HEK293 (cell line): ENCODE measurements at regions not wholly inside any gene's neighbourhood (a gene's known extent, or its start where the extent isn't known, plus 50 kb on each side); places are given as distances from the start of the nearest gene placed in this dataset.

Source experiments
- CTCF ChIA-PET: fragments of 350-600 bp; formaldehyde crosslinking; extraction: SDS; loops from one replicate; lab custom pipeline; 2021; ENCODE audit warnings: antibody characterized with exemption; lab: Yijun Ruan, JAX
- POLR2A ChIA-PET: fragments of 300-600 bp; formaldehyde crosslinking; extraction: SDS; loops from one replicate; lab custom pipeline; 2020; ENCODE audit warnings: antibody characterized with exemption, inconsistent platforms; lab: Yijun Ruan, JAX
- H3K27ac ChIP-seq: fragments of 200-500 bp; sonication (Bioruptor generic); 2 replicates; pipeline ENCODE4 v1.5.1; 2014; ENCODE audit warnings: low read depth, low read length, control low read depth, inconsistent platforms; ENCODE audit errors: extremely low read depth
- H3K36me3 ChIP-seq, 2 experiments: fragments of 200-500 bp in 1 of 2; sonication (Bioruptor generic) in 1 of 2; 1 replicate in 1 of 2; 2 replicates in 1 of 2; pipeline ENCODE4 v1.5.1; 2014 to 2017; ENCODE audit warnings: inconsistent platforms in 2 of 2, low read length in 2 of 2; ENCODE audit not compliant: control insufficient read depth in 2 of 2, insufficient read depth in 1 of 2
- H3K4me1 ChIP-seq: fragments of 200-500 bp; sonication (Bioruptor generic); 2 replicates; pipeline ENCODE4 v1.5.1; 2014; ENCODE audit warnings: mild to moderate bottlenecking, low read length, inconsistent platforms; ENCODE audit not compliant: control insufficient read depth, insufficient read depth
- H3K4me3 ChIP-seq: 2 replicates; pipeline ENCODE4 v1.5.1; 2011; ENCODE audit warnings: low read depth, mild to moderate bottlenecking, control low read depth, low read length, moderate library complexity
- H3K9me3 ChIP-seq: fragments of 200-500 bp; sonication (Bioruptor generic); 2 replicates; pipeline ENCODE4 v1.5.1; 2014; ENCODE audit warnings: low read depth, low read length, inconsistent platforms; ENCODE audit not compliant: control insufficient read depth, insufficient read depth
- BCL6B ChIP-seq: fragments of 450-650 bp; formaldehyde crosslinking; IDR thresholded peaks from 2 replicates; pipeline ENCODE4 v1.5.1; 2017; ENCODE audit warnings: missing biosample characterization, missing genetic modification characterization
- GLI4 ChIP-seq: fragments of 450-650 bp; formaldehyde crosslinking; IDR thresholded peaks from 2 replicates; pipeline ENCODE4 v1.5.1; 2016; ENCODE audit warnings: missing biosample characterization, missing genetic modification characterization
- HOXC10 ChIP-seq: sonication (generic); formaldehyde crosslinking; IDR thresholded peaks from 2 replicates; pipeline ENCODE4 v1.8.1; 2023; ENCODE audit warnings: mild to moderate bottlenecking, missing genetic modification reagents
- REPIN1 ChIP-seq: fragments of 450-650 bp; formaldehyde crosslinking; IDR thresholded peaks from 2 replicates; pipeline ENCODE4 v1.5.1; 2017; ENCODE audit warnings: missing biosample characterization, missing genetic modification characterization, low read depth
- ZBTB10 ChIP-seq: fragments of 450-650 bp; formaldehyde crosslinking; IDR thresholded peaks from 2 replicates; pipeline ENCODE4 v1.5.1; 2016; ENCODE audit warnings: missing biosample characterization, missing genetic modification characterization
- ZBTB17 ChIP-seq: fragments of 450-650 bp; formaldehyde crosslinking; IDR thresholded peaks from 2 replicates; pipeline ENCODE4 v1.5.1; 2016; ENCODE audit warnings: missing biosample characterization, missing genetic modification characterization
- ZBTB8A ChIP-seq: fragments of 450-650 bp; formaldehyde crosslinking; IDR thresholded peaks from 2 replicates; pipeline ENCODE4 v1.5.1; 2016; ENCODE audit warnings: missing biosample characterization, missing genetic modification characterization
- ZNF133 ChIP-seq: fragments of 450-650 bp; formaldehyde crosslinking; IDR thresholded peaks from 2 replicates; pipeline ENCODE4 v1.5.1; 2016; ENCODE audit warnings: missing biosample characterization, missing genetic modification characterization
- ZNF140 ChIP-seq: fragments of 450-650 bp; formaldehyde crosslinking; IDR thresholded peaks from 2 replicates; pipeline ENCODE4 v1.5.1; 2016; ENCODE audit warnings: missing biosample characterization, missing genetic modification characterization
- ZNF155 ChIP-seq: fragments of 450-650 bp; formaldehyde crosslinking; IDR thresholded peaks from 2 replicates; pipeline ENCODE4 v1.5.1; 2016; ENCODE audit warnings: missing biosample characterization, missing genetic modification characterization
- ZNF214 ChIP-seq: fragments of 450-650 bp; formaldehyde crosslinking; IDR thresholded peaks from 2 replicates; pipeline ENCODE4 v1.5.1; 2017; ENCODE audit warnings: missing biosample characterization, mild to moderate bottlenecking, missing genetic modification characterization, borderline replicate concordance
- ZNF26 ChIP-seq: fragments of 450-650 bp; formaldehyde crosslinking; IDR thresholded peaks from 2 replicates; pipeline ENCODE4 v1.5.1; 2016; ENCODE audit warnings: missing biosample characterization, missing genetic modification characterization
- ZNF266 ChIP-seq: fragments of 450-650 bp; formaldehyde crosslinking; IDR thresholded peaks from 2 replicates; pipeline ENCODE4 v1.5.1; 2016; ENCODE audit warnings: missing biosample characterization, missing genetic modification characterization, low read depth
- ZNF292 ChIP-seq: fragments of 450-650 bp; formaldehyde crosslinking; IDR thresholded peaks from 2 replicates; pipeline ENCODE4 v1.5.1; 2016; ENCODE audit warnings: low read depth, missing biosample characterization, missing genetic modification characterization, borderline replicate concordance
- ZNF324 ChIP-seq: fragments of 450-650 bp; formaldehyde crosslinking; IDR thresholded peaks from 2 replicates; pipeline ENCODE4 v1.5.1; 2016; ENCODE audit warnings: missing biosample characterization, missing genetic modification characterization
- ZNF341 ChIP-seq: fragments of 450-650 bp; formaldehyde crosslinking; IDR thresholded peaks from 2 replicates; pipeline ENCODE4; 2016; ENCODE audit warnings: low read depth, missing biosample characterization, missing genetic modification characterization
- ZNF350 ChIP-seq: fragments of 450-650 bp; formaldehyde crosslinking; IDR thresholded peaks from 2 replicates; pipeline ENCODE4 v1.5.0; 2017; ENCODE audit warnings: missing biosample characterization, mild to moderate bottlenecking, missing genetic modification characterization
- ZNF37A ChIP-seq: fragments of 450-650 bp; IDR thresholded peaks from 2 replicates; pipeline ENCODE4 v1.5.1; 2018; ENCODE audit warnings: missing biosample characterization, missing genetic modification characterization
- ZNF549 ChIP-seq: fragments of 450-650 bp; IDR thresholded peaks from 2 replicates; pipeline ENCODE4 v1.5.1; 2018; ENCODE audit warnings: missing biosample characterization, missing genetic modification characterization, mild to moderate bottlenecking, inconsistent platforms, moderate library complexity
- ZNF645 ChIP-seq: fragments of 450-650 bp; formaldehyde crosslinking; IDR thresholded peaks from 2 replicates; pipeline ENCODE4; 2016; ENCODE audit warnings: missing biosample characterization, missing genetic modification characterization
- ZNF660 ChIP-seq: fragments of 450-650 bp; IDR thresholded peaks from 2 replicates; pipeline ENCODE4 v1.5.1; 2018; ENCODE audit warnings: missing biosample characterization, mild to moderate bottlenecking, missing genetic modification characterization
- ZNF76 ChIP-seq: fragments of 450-650 bp; formaldehyde crosslinking; IDR thresholded peaks from 2 replicates; pipeline ENCODE4; 2016; ENCODE audit warnings: low read depth, missing biosample characterization, missing genetic modification characterization, borderline replicate concordance
- ZNF777 ChIP-seq: fragments of 450-650 bp; formaldehyde crosslinking; IDR thresholded peaks from 2 replicates; pipeline ENCODE4 v1.5.1; 2017; ENCODE audit warnings: missing biosample characterization, missing genetic modification characterization, borderline replicate concordance
- ZNF785 ChIP-seq: fragments of 450-650 bp; formaldehyde crosslinking; IDR thresholded peaks from 2 replicates; pipeline ENCODE4 v1.5.1; 2016; ENCODE audit warnings: missing biosample characterization, missing genetic modification characterization
- ZSCAN23 ChIP-seq: fragments of 450-650 bp; formaldehyde crosslinking; IDR thresholded peaks from 2 replicates; pipeline ENCODE4 v1.5.1; 2016; ENCODE audit warnings: missing biosample characterization, missing genetic modification characterization
- ZSCAN4 ChIP-seq: fragments of 450-650 bp; formaldehyde crosslinking; IDR thresholded peaks from 2 replicates; pipeline ENCODE4 v1.5.1; 2017; ENCODE audit warnings: missing biosample characterization, missing genetic modification characterization
- TF ChIP-seq, protein P1 (sequence below): fragments of 450-650 bp; formaldehyde crosslinking; IDR thresholded peaks from 2 replicates; pipeline ENCODE4 v1.5.0; 2017; ENCODE audit warnings: missing biosample characterization, missing genetic modification characterization, borderline replicate concordance

GRCh38 chr6:83792846-83793245 lies 60.3 kb upstream of the RIPPLY2 start:
- Histone ChIP-seq H3K4me3 (no peak overlapping the region), H3K27ac (no peak overlapping the region), H3K4me1 (no peaks in the 10 kb centered on the region), H3K36me3 (no peaks in the 10 kb centered on the region), H3K9me3 (no peaks in the 10 kb centered on the region)
- TF ChIP-seq GLI4 (tag by site-specific recombination) (no peak), ZSCAN4 (tag by site-specific recombination) (no peak), ZSCAN23 (no peak), ZNF645 (tag by site-specific recombination) (no peak), ZNF76 (tag by site-specific recombination) (no peak), REPIN1 (tag by site-specific recombination) (no peak), ZNF292 (tag by site-specific recombination) (no peak), ZNF140 (tag by site-specific recombination) (no peak), ZNF549 (tag by site-specific recombination) (no peak), HOXC10 (no peak), ZNF777 (tag by site-specific recombination) (no peak)
- ChIA-PET POLR2A (no interaction called here), CTCF (interaction anchor here (1.0 kb wide), 1 partner anchor 10 kb away, joined by 5 read pairs; no protein-coding TSS in a partner anchor)

GRCh38 chr6:83781506-83781905 lies 71.7 kb upstream of the RIPPLY2 start:
- H3K4me1 ChIP-seq, result no peaks in the 10 kb centered on the region
- ChIA-PET CTCF (no interaction called here), POLR2A (no interaction called here)
- no peaks in the 10 kb centered on the region for H3K36me3 ChIP-seq
- H3K9me3 ChIP-seq, result no peaks in the 10 kb centered on the region
- H3K4me3 ChIP-seq, result no peak overlapping the region
- no peak overlapping the region for H3K27ac ChIP-seq
- TF ChIP-seq BCL6B (tag by site-specific recombination), result no peak
- no peak for TF ChIP-seq ZNF26 (tag by site-specific recombination)
- no peak for TF ChIP-seq ZNF350
- no peak for TF ChIP-seq ZBTB8A (tag by site-specific recombination)
- no peak for TF ChIP-seq ZBTB17 (tag by site-specific recombination)
- TF ChIP-seq ZNF324 (tag by site-specific recombination), result no peak
- no peak for TF ChIP-seq ZNF660 (tag by site-specific recombination)
- TF ChIP-seq ZNF37A, result no peak
- TF ChIP-seq, protein P1, sequence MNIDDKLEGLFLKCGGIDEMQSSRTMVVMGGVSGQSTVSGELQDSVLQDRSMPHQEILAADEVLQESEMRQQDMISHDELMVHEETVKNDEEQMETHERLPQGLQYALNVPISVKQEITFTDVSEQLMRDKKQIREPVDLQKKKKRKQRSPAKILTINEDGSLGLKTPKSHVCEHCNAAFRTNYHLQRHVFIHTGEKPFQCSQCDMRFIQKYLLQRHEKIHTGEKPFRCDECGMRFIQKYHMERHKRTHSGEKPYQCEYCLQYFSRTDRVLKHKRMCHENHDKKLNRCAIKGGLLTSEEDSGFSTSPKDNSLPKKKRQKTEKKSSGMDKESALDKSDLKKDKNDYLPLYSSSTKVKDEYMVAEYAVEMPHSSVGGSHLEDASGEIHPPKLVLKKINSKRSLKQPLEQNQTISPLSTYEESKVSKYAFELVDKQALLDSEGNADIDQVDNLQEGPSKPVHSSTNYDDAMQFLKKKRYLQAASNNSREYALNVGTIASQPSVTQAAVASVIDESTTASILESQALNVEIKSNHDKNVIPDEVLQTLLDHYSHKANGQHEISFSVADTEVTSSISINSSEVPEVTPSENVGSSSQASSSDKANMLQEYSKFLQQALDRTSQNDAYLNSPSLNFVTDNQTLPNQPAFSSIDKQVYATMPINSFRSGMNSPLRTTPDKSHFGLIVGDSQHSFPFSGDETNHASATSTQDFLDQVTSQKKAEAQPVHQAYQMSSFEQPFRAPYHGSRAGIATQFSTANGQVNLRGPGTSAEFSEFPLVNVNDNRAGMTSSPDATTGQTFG, result no peak
- TF ChIP-seq ZNF214 (tag by site-specific recombination), result no peak
- no peak for TF ChIP-seq ZNF341 (tag by site-specific recombination)
- TF ChIP-seq ZNF155 (tag by site-specific recombination), result no peak
- no peak for TF ChIP-seq ZBTB10 (tag by site-specific recombination)
- no peak for TF ChIP-seq ZNF785 (tag by site-specific recombination)
- TF ChIP-seq ZNF133 (tag by site-specific recombination), result no peak
- TF ChIP-seq ZNF266 (tag by site-specific recombination), result no peak
